Stimulated activated CD8-positive, alpha-beta memory T cell treated with anti-CD3 and anti-CD28 coated beads, Interleukin-7, amount 100 ng/mL, for 48 hours (primary cell): ENCODE measurements at regions not wholly inside any gene's neighbourhood (a gene's known extent, or its start where the extent isn't known, plus 50 kb on each side); places are given as distances from the start of the nearest gene placed in this dataset.

Experiments used
- DNase-seq, 2 donors: peaks; one replicate each; pipeline ENCODE4 v3.0.0-alpha.2; 2020; ENCODE audit warnings: low read depth in 1 of 2; ENCODE audit errors: extremely low read depth in 1 of 2

GRCh38 chr9:107927276-107927675, 437.7 kb upstream of the KLF4 start:
- no peak for DNase-seq

- DNase-seq: no peak
Observed at GRCh38 chr9:107925749-107926297, 436.3 kb upstream of the KLF4 start.

- no peak for DNase-seq
Observed at GRCh38 chr9:107922260-107922659, 432.7 kb upstream of the KLF4 start.

GRCh38 chr9:107919263-107919662, 429.7 kb upstream of the KLF4 start:
- DNase-seq: no peak

GRCh38 chr9:107918749-107919148, 429.2 kb upstream of the KLF4 start:
- no peak for DNase-seq

- no peak for DNase-seq
Observed at GRCh38 chr9:107914151-107914550, 424.6 kb upstream of the KLF4 start.

- DNase-seq: no peak
Observed at GRCh38 chr9:107907715-107908114, 418.1 kb upstream of the KLF4 start.

- DNase-seq: no peak
Observed at GRCh38 chr9:107907255-107907654, 417.7 kb upstream of the KLF4 start.

- no peak for DNase-seq
Observed at GRCh38 chr9:107906074-107906473, 416.5 kb upstream of the KLF4 start.

GRCh38 chr9:107905308-107906020, 415.9 kb upstream of the KLF4 start:
- no peak for DNase-seq

- DNase-seq: no peak
Observed at GRCh38 chr9:107899961-107900330, 410.4 kb upstream of the KLF4 start.

GRCh38 chr9:107898761-107899160, 409.2 kb upstream of the KLF4 start:
- no peak for DNase-seq

GRCh38 chr9:107896544-107896943, 407.0 kb upstream of the KLF4 start:
- no peak for DNase-seq

GRCh38 chr9:107895501-107896001, 406.0 kb upstream of the KLF4 start:
- no peak for DNase-seq

GRCh38 chr9:107894572-107895261, 405.1 kb upstream of the KLF4 start:
- no peak for DNase-seq

- DNase-seq: no peak
Observed at GRCh38 chr9:107890921-107891465, 401.4 kb upstream of the KLF4 start.

- no peak for DNase-seq
Observed at GRCh38 chr9:107888773-107889227, 399.2 kb upstream of the KLF4 start.

GRCh38 chr9:107886826-107887225, 397.3 kb upstream of the KLF4 start:
- DNase-seq: no peak

- no peak for DNase-seq
Observed at GRCh38 chr9:107883496-107884124, 394.0 kb upstream of the KLF4 start.

GRCh38 chr9:107881626-107882300, 392.2 kb upstream of the KLF4 start:
- no peak for DNase-seq

GRCh38 chr9:107878462-107878861, 388.9 kb upstream of the KLF4 start:
- DNase-seq: no peak
